Panc1 (cell line): ENCODE measurements at regions not wholly inside any gene's neighbourhood (a gene's known extent, or its start where the extent isn't known, plus 50 kb on each side); places are given as distances from the start of the nearest gene placed in this dataset.

Experiments
- ATAC-seq: fragments of 200-7000 bp; cut with Tn5 transposase; 2 replicates; pipeline ENCODE4 v1.9.1; 2020; ENCODE audit warnings: mild to moderate bottlenecking, moderate library complexity
- BruUV-seq: library from RNA; stranded (reverse); fragments of 400-500 nt; replicated peaks from 2 replicates; lab custom pipeline; 2021; lab: Mats Ljungman, UMichigan
- CTCF ChIA-PET: fragments of 300-600 bp; sonication (Branson Sonifier 250); formaldehyde crosslinking; loops from one replicate; lab custom pipeline; 2022; ENCODE audit warnings: antibody characterized with exemption; lab: Charles Lee
- POLR2A ChIA-PET: fragments of 300-600 bp; sonication (Branson Sonifier 250); formaldehyde crosslinking; loops from one replicate; lab custom pipeline; 2022; ENCODE audit warnings: antibody characterized with exemption; lab: Charles Lee
- DNase-seq: peaks from one replicate; pipeline ENCODE4 v3.0.0-alpha.2; 2010; ENCODE audit warnings: low read depth, low spot score
- H3K27ac ChIP-seq: 2 replicates; pipeline ENCODE4 v1.5.1; 2011; ENCODE audit warnings: mild to moderate bottlenecking, low read length, inconsistent platforms
- H3K27me3 ChIP-seq: fragments of 200-500 bp; sonication (Bioruptor generic); 2 replicates; pipeline ENCODE4 v1.6.0; 2014; ENCODE audit warnings: low read length, inconsistent platforms; ENCODE audit not compliant: control insufficient read depth, insufficient read depth
- H3K36me3 ChIP-seq: fragments of 200-500 bp; sonication (Bioruptor generic); 2 replicates; pipeline ENCODE4 v1.5.1; 2014; ENCODE audit warnings: inconsistent platforms, mild to moderate bottlenecking, low read length, moderate library complexity; ENCODE audit not compliant: control insufficient read depth, insufficient read depth
- H3K4me1 ChIP-seq: 2 replicates; pipeline ENCODE4 v1.5.1; 2011; ENCODE audit warnings: inconsistent platforms, mild to moderate bottlenecking, low read length, moderate library complexity; ENCODE audit not compliant: control insufficient read depth, insufficient read depth
- H3K4me3 ChIP-seq, 2 experiments: 2 replicates each; pipeline ENCODE4 v1.5.1; 2011 to 2012; ENCODE audit warnings: low read depth in 2 of 2, low read length in 2 of 2, mild to moderate bottlenecking in 2 of 2, inconsistent platforms in 1 of 2, moderate library complexity in 1 of 2
- H3K9me3 ChIP-seq: fragments of 200-500 bp; sonication (Bioruptor generic); 2 replicates; pipeline ENCODE4 v1.5.1; 2014; ENCODE audit warnings: low read depth, mild to moderate bottlenecking, inconsistent platforms, low read length, moderate library complexity; ENCODE audit not compliant: control insufficient read depth, insufficient read depth
- POLR2AphosphoS5 ChIP-seq: IDR thresholded peaks from 2 replicates; pipeline ENCODE4 v1.6.1; 2012; ENCODE audit warnings: mild to moderate bottlenecking, low read depth, low read length, moderate library complexity
- SIN3A ChIP-seq: IDR thresholded peaks from 2 replicates; pipeline ENCODE4 v1.6.1; 2012; ENCODE audit warnings: low read depth, mild to moderate bottlenecking, low read length, moderate library complexity, borderline replicate concordance; ENCODE audit not compliant: insufficient read depth
- TCF7L2 ChIP-seq: IDR thresholded peaks from 2 replicates; pipeline ENCODE4 v1.6.1; 2011; ENCODE audit warnings: mild to moderate bottlenecking, low read depth, low read length, inconsistent platforms
- in situ Hi-C: cut with HindIII; loops from 2 replicates; pipeline ENCODE4 v1.10.0; 2016; ENCODE audit warnings: low sequenced_read_pairs, low pct_unique_long_range_greater_than_20kb
- intact Hi-C: fragments of 100-400 bp; cut with micrococcal nuclease; formaldehyde crosslinking; loops from one replicate; pipeline ENCODE4 v1.10.0; 2022; ENCODE audit not compliant: unreplicated experiment
- TF ChIP-seq, protein P1 (sequence below): fragments of 450-650 bp; IDR thresholded peaks from 2 replicates; pipeline ENCODE4 v1.5.1; 2017; ENCODE audit warnings: mild to moderate bottlenecking
- TF ChIP-seq, protein P2 (sequence below), 2 experiments: IDR thresholded peaks; 2 replicates each; pipeline ENCODE4 v1.6.1; 2011 to 2012; ENCODE audit warnings: low read depth in 2 of 2, control low read depth in 1 of 2, low read length in 1 of 2, mild to moderate bottlenecking in 1 of 2, moderate library complexity in 1 of 2; ENCODE audit not compliant: insufficient read depth in 1 of 2

- Histone ChIP-seq H3K4me1 (no peaks in the 10 kb centered on the region), H3K36me3 (no peaks in the 10 kb centered on the region), H3K27ac (no peak overlapping the region), H3K4me3 (no peak overlapping the region), H3K9me3 (no peaks in the 10 kb centered on the region), H3K27me3 (peaks cover 3% of the 10 kb centered on the region; the same call in 1 of the 2 replicates)
- ChIA-PET CTCF (no interaction called here), POLR2A (no interaction called here)
- DNase-seq (no peak), ATAC-seq (no peak)
- intact Hi-C loops (no loop called here), in situ Hi-C loops (no loop called here)
- no peak for TF ChIP-seq SIN3A
- TF ChIP-seq, protein P1, sequence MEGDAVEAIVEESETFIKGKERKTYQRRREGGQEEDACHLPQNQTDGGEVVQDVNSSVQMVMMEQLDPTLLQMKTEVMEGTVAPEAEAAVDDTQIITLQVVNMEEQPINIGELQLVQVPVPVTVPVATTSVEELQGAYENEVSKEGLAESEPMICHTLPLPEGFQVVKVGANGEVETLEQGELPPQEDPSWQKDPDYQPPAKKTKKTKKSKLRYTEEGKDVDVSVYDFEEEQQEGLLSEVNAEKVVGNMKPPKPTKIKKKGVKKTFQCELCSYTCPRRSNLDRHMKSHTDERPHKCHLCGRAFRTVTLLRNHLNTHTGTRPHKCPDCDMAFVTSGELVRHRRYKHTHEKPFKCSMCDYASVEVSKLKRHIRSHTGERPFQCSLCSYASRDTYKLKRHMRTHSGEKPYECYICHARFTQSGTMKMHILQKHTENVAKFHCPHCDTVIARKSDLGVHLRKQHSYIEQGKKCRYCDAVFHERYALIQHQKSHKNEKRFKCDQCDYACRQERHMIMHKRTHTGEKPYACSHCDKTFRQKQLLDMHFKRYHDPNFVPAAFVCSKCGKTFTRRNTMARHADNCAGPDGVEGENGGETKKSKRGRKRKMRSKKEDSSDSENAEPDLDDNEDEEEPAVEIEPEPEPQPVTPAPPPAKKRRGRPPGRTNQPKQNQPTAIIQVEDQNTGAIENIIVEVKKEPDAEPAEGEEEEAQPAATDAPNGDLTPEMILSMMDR, result no peak
- TF ChIP-seq POLR2AphosphoS5, result no peak
- TF ChIP-seq, protein P2, sequence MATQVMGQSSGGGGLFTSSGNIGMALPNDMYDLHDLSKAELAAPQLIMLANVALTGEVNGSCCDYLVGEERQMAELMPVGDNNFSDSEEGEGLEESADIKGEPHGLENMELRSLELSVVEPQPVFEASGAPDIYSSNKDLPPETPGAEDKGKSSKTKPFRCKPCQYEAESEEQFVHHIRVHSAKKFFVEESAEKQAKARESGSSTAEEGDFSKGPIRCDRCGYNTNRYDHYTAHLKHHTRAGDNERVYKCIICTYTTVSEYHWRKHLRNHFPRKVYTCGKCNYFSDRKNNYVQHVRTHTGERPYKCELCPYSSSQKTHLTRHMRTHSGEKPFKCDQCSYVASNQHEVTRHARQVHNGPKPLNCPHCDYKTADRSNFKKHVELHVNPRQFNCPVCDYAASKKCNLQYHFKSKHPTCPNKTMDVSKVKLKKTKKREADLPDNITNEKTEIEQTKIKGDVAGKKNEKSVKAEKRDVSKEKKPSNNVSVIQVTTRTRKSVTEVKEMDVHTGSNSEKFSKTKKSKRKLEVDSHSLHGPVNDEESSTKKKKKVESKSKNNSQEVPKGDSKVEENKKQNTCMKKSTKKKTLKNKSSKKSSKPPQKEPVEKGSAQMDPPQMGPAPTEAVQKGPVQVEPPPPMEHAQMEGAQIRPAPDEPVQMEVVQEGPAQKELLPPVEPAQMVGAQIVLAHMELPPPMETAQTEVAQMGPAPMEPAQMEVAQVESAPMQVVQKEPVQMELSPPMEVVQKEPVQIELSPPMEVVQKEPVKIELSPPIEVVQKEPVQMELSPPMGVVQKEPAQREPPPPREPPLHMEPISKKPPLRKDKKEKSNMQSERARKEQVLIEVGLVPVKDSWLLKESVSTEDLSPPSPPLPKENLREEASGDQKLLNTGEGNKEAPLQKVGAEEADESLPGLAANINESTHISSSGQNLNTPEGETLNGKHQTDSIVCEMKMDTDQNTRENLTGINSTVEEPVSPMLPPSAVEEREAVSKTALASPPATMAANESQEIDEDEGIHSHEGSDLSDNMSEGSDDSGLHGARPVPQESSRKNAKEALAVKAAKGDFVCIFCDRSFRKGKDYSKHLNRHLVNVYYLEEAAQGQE (IDR thresholded peaks at IDR 0.05; ENCODE audit: insufficient read depth in 1 of 2, low read depth in 2 of 2, low read length in 1 of 2), result no peak
- TF ChIP-seq TCF7L2, result no peak
- no TSS peak for BruUV-seq
Measured at GRCh38 chr3:127354761-127355160, 66.9 kb upstream of the PRR20G start.

- in situ Hi-C loops, result no loop called here
- TF ChIP-seq, protein P1, result no peak
- TF ChIP-seq SIN3A, result no peak
- no peak for TF ChIP-seq TCF7L2
- no peak for TF ChIP-seq POLR2AphosphoS5
- TF ChIP-seq, protein P2 (IDR thresholded peaks at IDR 0.05; ENCODE audit: insufficient read depth in 1 of 2, low read depth in 2 of 2, low read length in 1 of 2), result no peak
- intact Hi-C loops, result no loop called here
- Histone ChIP-seq H3K36me3 (no peaks in the 10 kb centered on the region), H3K9me3 (no peaks in the 10 kb centered on the region), H3K4me1 (no peaks in the 10 kb centered on the region), H3K4me3 (no peak overlapping the region), H3K27me3 (peaks cover 15% of the 10 kb centered on the region), H3K27ac (no peak overlapping the region)
- ChIA-PET POLR2A (no interaction called here), CTCF (no interaction called here)
- ATAC-seq, result no peak
- no TSS peak for BruUV-seq
- no peak for DNase-seq
Measured at GRCh38 chr3:127352612-127353011, 64.8 kb upstream of the PRR20G start.
